ENCODE measurements at regions not wholly inside any gene's neighbourhood (a gene's known extent, or its start where the extent isn't known, plus 50 kb on each side); places are given as distances from the start of the nearest gene placed in this dataset.
"Not testable (repeated sequence)": the region's sequence is repeated elsewhere in the genome, so short reads cannot be mapped to it uniquely, and the experiment has no call there.

- not testable (repeated sequence) for TF ChIP-seq CTCF, EZH2, EZH2phosphoT487 (IDR thresholded peaks at IDR 0.05)
Measured at GRCh38 chr2:237212356-237213279, 126.9 kb downstream of the COPS8 start.

Data from neural progenitor cell (in vitro differentiated cells).